HG02973 (cell line): ENCODE measurements at regions not wholly inside any gene's neighbourhood (a gene's known extent, or its start where the extent isn't known, plus 50 kb on each side); places are given as distances from the start of the nearest gene placed in this dataset.

Source experiments
- ATAC-seq: cut with Tn5 transposase; IDR thresholded peaks from one replicate; pipeline ENCODE4 v1.9.1; 2021; ENCODE audit warnings: moderate library complexity; ENCODE audit not compliant: unreplicated experiment

GRCh38 chr4:85246055-85246454 is 228.9 kb upstream of the ARHGAP24 start:
- ATAC-seq: no peak

- no peak for ATAC-seq
Measured at GRCh38 chr4:85250852-85251251, 224.1 kb upstream of the ARHGAP24 start.

- no peak for ATAC-seq
Measured at GRCh38 chr4:85257817-85258370, 217.1 kb upstream of the ARHGAP24 start.

- ATAC-seq: no peak
Measured at GRCh38 chr4:85260064-85260463, 214.9 kb upstream of the ARHGAP24 start.

GRCh38 chr4:85265234-85265633 is 209.7 kb upstream of the ARHGAP24 start:
- no peak for ATAC-seq

- ATAC-seq: no peak
Measured at GRCh38 chr4:85268188-85268587, 206.8 kb upstream of the ARHGAP24 start.

GRCh38 chr4:85268961-85269360 is 206.0 kb upstream of the ARHGAP24 start:
- ATAC-seq: no peak

GRCh38 chr4:85274955-85275354 is 200.0 kb upstream of the ARHGAP24 start:
- no peak for ATAC-seq

- no peak for ATAC-seq
Measured at GRCh38 chr4:85280963-85281362, 194.0 kb upstream of the ARHGAP24 start.

GRCh38 chr4:85291226-85291625 is 183.7 kb upstream of the ARHGAP24 start:
- ATAC-seq: no peak

GRCh38 chr4:85298037-85298436 is 176.9 kb upstream of the ARHGAP24 start:
- no peak for ATAC-seq

- ATAC-seq: no peak
Measured at GRCh38 chr4:85302193-85302736, 172.7 kb upstream of the ARHGAP24 start.

GRCh38 chr4:85302756-85303155 is 172.2 kb upstream of the ARHGAP24 start:
- no peak for ATAC-seq

- no peak for ATAC-seq
Measured at GRCh38 chr4:85318415-85318814, 156.5 kb upstream of the ARHGAP24 start.

- ATAC-seq: no peak
Measured at GRCh38 chr4:85358831-85359230, 116.1 kb upstream of the ARHGAP24 start.

- no peak for ATAC-seq
Measured at GRCh38 chr4:85362550-85362949, 112.4 kb upstream of the ARHGAP24 start.

- no peak for ATAC-seq
Measured at GRCh38 chr4:85367815-85368214, 107.1 kb upstream of the ARHGAP24 start.

GRCh38 chr4:85368240-85368639 is 106.7 kb upstream of the ARHGAP24 start:
- no peak for ATAC-seq

- no peak for ATAC-seq
Measured at GRCh38 chr4:85368932-85369331, 106.0 kb upstream of the ARHGAP24 start.

GRCh38 chr4:85369703-85370380 is 105.1 kb upstream of the ARHGAP24 start:
- ATAC-seq: no peak

- ATAC-seq: peak; percentile 93
Measured at GRCh38 chr4:85370400-85371032, 104.4 kb upstream of the ARHGAP24 start.

GRCh38 chr4:85372966-85373365 is 102.0 kb upstream of the ARHGAP24 start:
- ATAC-seq: no peak
